PC-3 (cell line): ENCODE measurements at regions not wholly inside any gene's neighbourhood (a gene's known extent, or its start where the extent isn't known, plus 50 kb on each side); places are given as distances from the start of the nearest gene placed in this dataset.

Experiments used
- EZH2 ChIP-seq: fragments of 300-600 bp; sonication (generic); IDR thresholded peaks from one replicate; pipeline ENCODE4 v1.6.1; 2017; ENCODE audit warnings: antibody characterized with exemption, mild to moderate bottlenecking, low read length; ENCODE audit not compliant: unreplicated experiment
- EZH2phosphoT487 ChIP-seq: fragments of 300-600 bp; sonication (generic); IDR thresholded peaks from 2 replicates; pipeline ENCODE4 v1.6.1; 2018; ENCODE audit warnings: mild to moderate bottlenecking, antibody characterized with exemption, low read length, borderline replicate concordance
- TF ChIP-seq, protein P1 (sequence below): fragments of 300-600 bp; sonication (generic); conservative IDR thresholded peaks from 2 replicates; pipeline ENCODE4 v1.5.1; 2017; ENCODE audit warnings: antibody characterized with exemption, low read depth, mild to moderate bottlenecking, low read length

DNA sequence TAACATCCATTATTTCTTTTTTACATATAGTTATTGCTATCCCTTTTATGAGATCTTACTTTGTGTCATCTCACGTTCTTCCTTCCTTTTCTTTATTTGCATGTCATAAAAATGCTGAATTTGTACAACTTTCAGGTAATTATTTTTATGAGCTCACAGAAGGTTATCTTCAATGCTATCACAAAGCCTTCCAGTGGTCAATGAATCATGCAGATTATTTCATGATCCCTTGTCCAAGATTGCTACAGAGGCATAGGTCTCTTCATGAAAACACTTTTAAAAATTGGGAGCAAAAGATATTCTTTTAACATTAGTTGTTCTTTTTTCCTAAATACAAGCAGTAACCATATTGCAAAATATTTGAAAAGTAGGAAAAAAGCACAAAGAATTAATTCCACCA, 880.1 kb upstream of the NR2F2 start:
- TF ChIP-seq, protein P1, sequence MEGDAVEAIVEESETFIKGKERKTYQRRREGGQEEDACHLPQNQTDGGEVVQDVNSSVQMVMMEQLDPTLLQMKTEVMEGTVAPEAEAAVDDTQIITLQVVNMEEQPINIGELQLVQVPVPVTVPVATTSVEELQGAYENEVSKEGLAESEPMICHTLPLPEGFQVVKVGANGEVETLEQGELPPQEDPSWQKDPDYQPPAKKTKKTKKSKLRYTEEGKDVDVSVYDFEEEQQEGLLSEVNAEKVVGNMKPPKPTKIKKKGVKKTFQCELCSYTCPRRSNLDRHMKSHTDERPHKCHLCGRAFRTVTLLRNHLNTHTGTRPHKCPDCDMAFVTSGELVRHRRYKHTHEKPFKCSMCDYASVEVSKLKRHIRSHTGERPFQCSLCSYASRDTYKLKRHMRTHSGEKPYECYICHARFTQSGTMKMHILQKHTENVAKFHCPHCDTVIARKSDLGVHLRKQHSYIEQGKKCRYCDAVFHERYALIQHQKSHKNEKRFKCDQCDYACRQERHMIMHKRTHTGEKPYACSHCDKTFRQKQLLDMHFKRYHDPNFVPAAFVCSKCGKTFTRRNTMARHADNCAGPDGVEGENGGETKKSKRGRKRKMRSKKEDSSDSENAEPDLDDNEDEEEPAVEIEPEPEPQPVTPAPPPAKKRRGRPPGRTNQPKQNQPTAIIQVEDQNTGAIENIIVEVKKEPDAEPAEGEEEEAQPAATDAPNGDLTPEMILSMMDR: no peak
- no peak for TF ChIP-seq EZH2
- TF ChIP-seq EZH2phosphoT487: no peak
